Endothelial cell of hepatic sinusoid (primary cell): ENCODE measurements at regions not wholly inside any gene's neighbourhood (a gene's known extent, or its start where the extent isn't known, plus 50 kb on each side); places are given as distances from the start of the nearest gene placed in this dataset.
"Not testable (repeated sequence)": the region's sequence is repeated elsewhere in the genome, so short reads cannot be mapped to it uniquely, and the experiment has no call there.

Experiments
- in situ Hi-C: cut with HindIII; loops from 2 replicates; pipeline ENCODE4 v1.10.0; 2017; ENCODE audit warnings: low sequenced_read_pairs

DNA sequence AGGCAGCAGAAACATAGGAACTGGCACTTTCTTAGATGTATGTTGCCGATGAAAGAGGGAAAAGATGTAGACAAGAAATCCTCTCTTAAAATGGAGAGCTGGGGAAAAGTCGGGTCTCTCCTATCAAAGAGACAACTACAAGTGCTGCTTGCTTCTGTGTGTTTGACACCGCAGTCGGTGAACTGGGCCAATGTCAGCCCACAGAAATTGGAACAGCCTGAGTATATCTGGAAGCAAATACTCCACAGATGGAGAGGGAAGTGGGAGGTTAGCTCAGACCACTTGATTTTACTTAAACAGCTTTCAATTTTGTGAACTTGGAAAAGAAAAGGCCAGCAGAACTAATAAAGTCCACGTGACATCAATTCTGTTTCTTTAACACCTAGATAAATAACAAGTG, 230.9 kb upstream of the FAT1 start:
- in situ Hi-C loops, result no loop called here

GRCh38 chr4:186954956-186955355, 231.3 kb upstream of the FAT1 start:
- in situ Hi-C loops, result no loop called here

DNA sequence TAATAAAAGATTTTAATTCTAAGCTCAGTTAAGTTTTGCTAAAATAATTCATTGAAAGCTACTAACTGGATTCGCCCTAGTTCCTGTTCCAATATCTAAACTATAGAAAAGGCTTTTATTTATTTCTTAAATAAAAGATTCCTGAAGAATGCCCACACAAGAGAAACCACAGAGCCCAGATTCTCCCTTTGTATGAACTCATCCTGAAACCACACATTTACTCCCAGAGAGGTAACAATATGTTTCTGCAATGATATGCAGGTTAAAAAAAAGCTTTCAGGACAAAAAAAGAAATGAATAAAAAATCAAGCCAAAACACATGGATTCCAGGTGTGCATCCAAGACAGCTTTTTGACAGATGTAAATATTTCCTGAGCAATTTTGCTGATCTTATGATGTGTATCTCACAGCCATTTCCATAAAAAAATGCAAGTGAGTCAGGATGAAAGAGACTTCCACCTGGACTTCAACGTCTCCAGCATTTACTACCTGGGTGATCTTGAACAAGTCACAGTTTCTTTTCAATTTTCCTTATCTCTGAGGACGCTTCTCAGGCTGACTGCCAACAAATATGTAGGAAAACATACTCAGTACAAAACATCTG, 234.4 kb upstream of the FAT1 start:
- in situ Hi-C loops, result no loop called here

- in situ Hi-C loops, result no loop called here
These were observed 235.2 kb upstream of the FAT1 start for GRCh38 chr4:186958726-186959350.

- in situ Hi-C loops, result no loop called here
These were observed 256.5 kb upstream of the FAT1 start for GRCh38 chr4:186979961-186980745.

GRCh38 chr4:186981161-186981560, 257.5 kb upstream of the FAT1 start:
- in situ Hi-C loops, result no loop called here

GRCh38 chr4:186982160-186982559, 258.5 kb upstream of the FAT1 start:
- in situ Hi-C loops, result no loop called here

DNA sequence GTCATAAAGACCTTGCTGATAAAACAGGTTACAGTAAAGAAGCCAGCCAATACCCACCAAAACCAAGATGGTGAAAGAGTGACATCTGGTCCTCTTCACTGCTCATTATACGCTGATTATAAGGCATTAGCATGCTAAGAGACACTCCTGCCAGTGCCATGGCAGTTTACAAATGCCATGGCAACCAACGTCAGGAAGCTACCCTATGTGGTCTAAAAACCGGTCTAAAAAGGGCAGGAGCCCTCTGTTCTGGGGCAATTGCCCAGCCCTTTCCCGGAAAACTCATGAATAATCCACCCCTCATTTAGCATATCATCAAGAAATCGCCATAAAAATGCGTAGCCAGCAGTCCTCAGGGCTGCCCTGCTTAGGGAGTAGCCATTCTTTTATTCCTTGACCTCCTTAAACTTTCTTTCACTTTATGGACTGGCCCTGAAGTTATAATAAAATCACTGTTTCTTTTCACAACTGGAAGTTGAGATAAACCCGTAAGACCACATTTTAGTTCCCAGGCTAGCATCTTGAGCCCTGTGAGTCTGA, 260.5 kb upstream of the FAT1 start:
- in situ Hi-C loops, result no loop called here

DNA sequence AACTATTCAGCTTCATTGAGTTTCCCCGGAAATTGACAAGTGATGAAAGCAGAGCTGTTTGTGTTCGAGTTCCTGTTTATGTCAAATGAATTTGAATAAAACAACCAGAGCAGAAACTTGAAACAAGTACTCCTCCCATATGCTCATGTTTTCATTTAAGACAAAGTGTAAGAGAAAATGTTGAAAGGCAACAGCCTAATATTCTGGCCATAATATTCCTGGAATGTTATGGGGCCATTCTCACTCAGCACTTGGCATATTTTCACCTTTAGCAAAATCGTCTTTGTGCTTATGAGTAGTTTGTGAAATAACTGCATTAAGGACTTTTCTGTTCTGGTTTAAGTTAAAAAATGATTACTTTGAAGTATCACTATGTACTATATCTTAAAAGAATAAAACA, 276.0 kb upstream of the FAT1 start:
- in situ Hi-C loops, result no loop called here

DNA sequence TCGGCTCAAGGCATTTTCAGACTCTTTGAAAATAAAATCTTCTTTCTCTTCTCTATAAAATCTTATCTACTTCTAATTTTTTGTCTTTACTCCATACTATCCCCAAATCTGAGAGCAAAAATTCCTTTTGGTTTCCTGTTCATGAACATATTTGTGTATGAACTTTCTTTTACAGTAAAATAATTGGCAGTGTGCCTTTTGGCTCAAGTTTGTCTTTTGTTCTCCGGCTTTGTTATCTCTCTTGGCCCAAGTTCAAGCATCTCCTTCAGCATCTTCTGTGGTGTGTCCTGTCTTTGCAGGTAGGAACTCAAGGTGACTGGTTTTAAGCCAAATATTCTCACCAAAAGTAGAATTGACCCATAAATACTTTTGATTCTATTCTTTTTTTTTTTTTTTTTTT, 276.6 kb upstream of the FAT1 start:
- in situ Hi-C loops, result no loop called here

GRCh38 chr4:187002133-187002532, 278.5 kb upstream of the FAT1 start:
- in situ Hi-C loops, result not testable (repeated sequence)

GRCh38 chr4:187004628-187005027, 281.0 kb upstream of the FAT1 start:
- in situ Hi-C loops, result no loop called here

- in situ Hi-C loops, result no loop called here
These were observed 282.5 kb upstream of the FAT1 start for GRCh38 chr4:187006189-187006618.

DNA sequence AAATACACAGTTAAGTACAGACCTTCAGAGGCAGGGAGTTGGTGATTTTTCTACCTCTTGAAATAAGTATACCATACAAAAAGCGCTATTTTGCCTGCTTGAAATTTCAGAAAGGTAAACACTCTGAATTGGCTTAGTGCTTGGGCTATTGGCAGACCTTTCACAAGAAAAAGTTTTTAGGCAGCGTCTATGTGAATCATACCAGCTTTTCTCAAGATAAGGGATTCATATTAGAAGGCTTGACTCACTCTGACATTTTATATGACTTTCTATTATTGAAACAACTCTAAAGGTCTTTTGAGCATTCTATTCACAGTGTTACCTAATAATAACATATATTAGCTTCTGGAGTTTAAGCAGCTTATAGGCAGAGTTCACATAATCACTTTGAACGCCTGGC, 286.4 kb upstream of the FAT1 start:
- in situ Hi-C loops, result no loop called here

DNA sequence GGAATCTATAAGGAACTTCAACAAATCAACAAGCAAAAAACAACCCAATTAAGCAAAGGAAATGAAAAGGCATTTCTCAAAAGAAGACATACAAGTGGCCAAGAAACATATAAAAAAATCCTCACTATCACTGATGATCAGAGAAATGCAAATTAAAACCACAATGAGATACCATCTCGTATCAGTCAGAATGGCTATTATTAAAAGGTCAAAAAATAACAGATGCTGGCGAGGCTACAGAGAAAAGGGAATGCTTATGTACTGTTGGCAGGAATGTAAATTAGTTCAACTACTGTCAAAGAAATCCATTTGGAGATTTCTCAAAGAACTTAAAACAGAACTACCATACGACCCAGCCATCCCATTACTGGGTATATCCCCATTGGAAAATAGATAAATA, 292.4 kb upstream of the FAT1 start:
- in situ Hi-C loops, result no loop called here

DNA sequence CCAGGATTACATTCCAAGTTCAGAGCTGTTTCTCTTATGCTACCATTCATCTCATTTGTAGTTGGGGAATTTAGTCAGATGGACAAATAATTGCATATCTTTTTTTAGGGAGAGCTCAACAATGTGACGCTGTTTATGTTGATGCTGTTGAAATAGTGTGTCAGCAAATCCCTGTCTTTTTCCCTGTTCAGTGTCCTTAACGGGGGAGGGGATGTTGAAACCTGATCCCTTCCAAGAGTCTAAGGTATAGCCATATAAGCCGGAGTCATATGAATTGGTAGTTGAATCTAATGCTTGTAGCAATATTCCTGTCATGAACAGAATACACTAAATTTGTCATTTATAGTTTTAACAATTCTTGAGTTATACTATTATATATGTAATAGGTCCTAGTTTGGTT, 293.5 kb upstream of the FAT1 start:
- in situ Hi-C loops, result no loop called here

DNA sequence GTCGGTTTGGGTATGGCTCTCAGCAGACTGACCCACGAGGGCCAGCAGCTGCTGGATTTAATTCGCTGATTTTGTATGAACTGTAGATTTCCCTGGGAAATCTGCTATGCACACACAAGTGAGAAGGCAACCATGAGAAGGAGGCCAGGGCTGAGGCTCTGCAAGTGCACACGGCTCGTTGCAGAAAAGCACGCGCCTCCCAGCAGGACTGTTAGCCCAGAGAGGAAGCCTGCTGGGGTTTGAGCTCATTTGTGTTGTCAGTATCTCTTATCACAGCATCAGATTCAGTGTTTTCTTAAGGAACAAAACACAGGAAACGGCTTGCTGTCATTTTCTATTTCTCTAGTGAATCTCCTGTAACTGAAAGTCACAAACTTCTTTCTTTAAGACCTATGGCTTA, 296.2 kb upstream of the FAT1 start:
- in situ Hi-C loops, result no loop called here

GRCh38 chr4:187020676-187021075, 297.0 kb upstream of the FAT1 start:
- in situ Hi-C loops, result no loop called here

DNA sequence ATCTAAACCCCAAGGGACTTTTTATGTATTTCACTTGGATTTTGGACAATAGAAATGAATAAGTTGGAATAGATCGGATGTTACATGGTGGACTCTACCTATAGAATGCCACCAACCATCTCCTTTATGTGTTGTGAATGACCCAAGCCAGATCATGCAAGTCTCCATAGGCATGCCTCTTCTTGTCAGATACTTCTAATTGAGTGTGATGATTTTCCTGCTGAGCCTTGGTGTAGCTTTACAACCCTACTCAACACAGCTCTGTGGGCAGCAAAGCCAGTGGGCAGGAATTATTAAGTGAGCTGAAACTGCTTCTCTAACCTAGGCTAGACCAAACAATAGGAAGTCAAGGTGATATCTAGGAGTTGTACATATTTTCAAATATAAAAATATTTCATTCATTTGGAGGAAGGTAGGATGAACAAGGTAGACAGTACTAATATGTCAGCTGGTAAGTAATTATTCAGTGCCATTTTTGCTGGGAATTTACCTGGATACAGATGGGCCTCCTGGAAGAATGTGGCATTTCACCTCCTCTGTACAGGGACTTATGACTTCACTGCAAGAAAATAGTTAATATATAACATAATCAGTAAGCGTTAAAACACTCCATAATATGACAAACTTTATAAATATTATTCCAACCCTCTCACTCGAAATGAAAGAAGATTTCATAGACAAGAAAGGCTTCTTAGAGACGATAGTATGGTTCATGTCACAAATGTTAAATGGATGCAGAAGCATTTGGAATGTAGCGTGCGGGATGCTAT, 298.0 kb upstream of the FAT1 start:
- in situ Hi-C loops, result no loop called here

- in situ Hi-C loops, result no loop called here
These were observed 303.6 kb upstream of the FAT1 start for GRCh38 chr4:187027272-187027671.

DNA sequence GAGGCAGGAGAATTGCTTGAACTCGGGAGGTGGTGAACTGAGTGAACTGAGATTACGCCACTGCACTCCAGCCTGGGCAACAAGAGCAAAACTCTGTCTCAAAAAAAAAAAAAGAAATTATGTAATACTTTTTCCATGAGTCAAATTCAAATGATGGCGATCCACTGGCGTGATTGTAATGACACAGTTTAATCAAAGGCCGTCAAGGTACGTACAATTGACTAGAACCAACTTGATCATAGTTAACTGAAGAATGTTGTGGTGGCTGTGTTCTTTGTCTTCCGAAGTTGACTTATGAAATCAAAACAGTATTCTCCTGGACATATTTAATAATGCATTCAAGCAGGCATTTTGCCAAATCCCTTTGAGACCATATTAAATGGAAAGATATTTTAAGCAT, 318.6 kb upstream of the FAT1 start:
- in situ Hi-C loops, result no loop called here
